Fibroblast of skin of abdomen (primary cell): ENCODE measurements at regions not wholly inside any gene's neighbourhood (a gene's known extent, or its start where the extent isn't known, plus 50 kb on each side); places are given as distances from the start of the nearest gene placed in this dataset.

ENCODE experiments used
- DNase-seq: peaks from one replicate; pipeline ENCODE4 v3.0.0-alpha.2; 2013

- DNase-seq = no peak
Observed at GRCh38 chr1:175864625-175865024, 121.2 kb upstream of the TNR start.

- DNase-seq = no peak
Observed at GRCh38 chr1:175864183-175864582, 120.8 kb upstream of the TNR start.

- no peak for DNase-seq
Observed at GRCh38 chr1:175863299-175864050, 120.1 kb upstream of the TNR start.

GRCh38 chr1:175862408-175862807 is 119.0 kb upstream of the TNR start:
- DNase-seq = no peak

GRCh38 chr1:175861626-175862367 is 118.4 kb upstream of the TNR start:
- DNase-seq = no peak

- no peak for DNase-seq
Observed at GRCh38 chr1:175857756-175858155, 114.4 kb upstream of the TNR start.

- DNase-seq = no peak
Observed at GRCh38 chr1:175853681-175854080, 110.3 kb upstream of the TNR start.

GRCh38 chr1:175851749-175852148 is 108.4 kb upstream of the TNR start:
- DNase-seq = no peak

GRCh38 chr1:175848329-175848728 is 104.9 kb upstream of the TNR start:
- no peak for DNase-seq

GRCh38 chr1:175845985-175846384 is 102.6 kb upstream of the TNR start:
- no peak for DNase-seq

- DNase-seq = no peak
Observed at GRCh38 chr1:175845338-175845737, 101.9 kb upstream of the TNR start.

- DNase-seq = no peak
Observed at GRCh38 chr1:175844877-175845276, 101.5 kb upstream of the TNR start.

- DNase-seq = no peak
Observed at GRCh38 chr1:175842550-175842949, 99.2 kb upstream of the TNR start.

- no peak for DNase-seq
Observed at GRCh38 chr1:175841738-175842187, 98.4 kb upstream of the TNR start.

- no peak for DNase-seq
Observed at GRCh38 chr1:175840787-175841186, 97.4 kb upstream of the TNR start.

GRCh38 chr1:175839779-175840669 is 96.6 kb upstream of the TNR start:
- no peak for DNase-seq

- DNase-seq = no peak
Observed at GRCh38 chr1:175834597-175834996, 91.2 kb upstream of the TNR start.

- DNase-seq = no peak
Observed at GRCh38 chr1:175833951-175834350, 90.6 kb upstream of the TNR start.

- DNase-seq = no peak
Observed at GRCh38 chr1:175833502-175833901, 90.1 kb upstream of the TNR start.

GRCh38 chr1:175830500-175830899 is 87.1 kb upstream of the TNR start:
- no peak for DNase-seq

- DNase-seq = no peak
Observed at GRCh38 chr1:175829845-175830244, 86.5 kb upstream of the TNR start.

- no peak for DNase-seq
Observed at GRCh38 chr1:175826705-175827104, 83.3 kb upstream of the TNR start.

GRCh38 chr1:175824079-175824478 is 80.7 kb upstream of the TNR start:
- no peak for DNase-seq
